ENCODE measurements at regions not wholly inside any gene's neighbourhood (a gene's known extent, or its start where the extent isn't known, plus 50 kb on each side); places are given as distances from the start of the nearest gene placed in this dataset.
"Not testable (repeated sequence)": the region's sequence is repeated elsewhere in the genome, so short reads cannot be mapped to it uniquely, and the experiment has no call there.

DNA sequence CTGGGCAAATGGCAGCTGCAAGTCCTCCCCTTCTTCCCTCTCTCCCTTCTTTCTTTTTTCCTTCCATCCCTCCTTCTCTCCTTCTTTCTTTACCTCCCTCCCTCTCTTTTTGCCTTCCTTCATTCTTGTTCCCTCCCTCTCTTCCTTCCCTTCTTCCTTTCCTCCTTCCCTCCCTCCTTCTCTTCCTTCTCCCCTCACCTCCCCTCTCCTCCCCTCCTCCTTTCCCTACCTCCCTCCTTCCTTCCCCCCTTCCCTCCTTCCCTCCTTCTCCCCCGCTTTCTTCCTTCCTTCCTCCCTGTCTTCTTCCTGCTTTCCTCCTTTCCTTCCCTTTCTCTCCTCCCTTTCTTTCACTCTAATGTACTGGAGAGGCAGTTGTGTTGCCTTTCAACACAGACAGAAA, 110.8 kb upstream of the SALL1 start:
- FAIRE-seq (no peak), DNase-seq (ENCODE audit: insufficient read length) (no peak)
- TF ChIP-seq POLR2AphosphoS5 (IDR thresholded peaks at IDR 0.05; ENCODE audit: low read depth, low read length) (no peak), TAF1 (IDR thresholded peaks at IDR 0.05; ENCODE audit: borderline replicate concordance, low read depth, low read length) (no peak), POLR2A (IDR thresholded peaks at IDR 0.05; ENCODE audit: low read depth, low read length) (no peak)

DNA sequence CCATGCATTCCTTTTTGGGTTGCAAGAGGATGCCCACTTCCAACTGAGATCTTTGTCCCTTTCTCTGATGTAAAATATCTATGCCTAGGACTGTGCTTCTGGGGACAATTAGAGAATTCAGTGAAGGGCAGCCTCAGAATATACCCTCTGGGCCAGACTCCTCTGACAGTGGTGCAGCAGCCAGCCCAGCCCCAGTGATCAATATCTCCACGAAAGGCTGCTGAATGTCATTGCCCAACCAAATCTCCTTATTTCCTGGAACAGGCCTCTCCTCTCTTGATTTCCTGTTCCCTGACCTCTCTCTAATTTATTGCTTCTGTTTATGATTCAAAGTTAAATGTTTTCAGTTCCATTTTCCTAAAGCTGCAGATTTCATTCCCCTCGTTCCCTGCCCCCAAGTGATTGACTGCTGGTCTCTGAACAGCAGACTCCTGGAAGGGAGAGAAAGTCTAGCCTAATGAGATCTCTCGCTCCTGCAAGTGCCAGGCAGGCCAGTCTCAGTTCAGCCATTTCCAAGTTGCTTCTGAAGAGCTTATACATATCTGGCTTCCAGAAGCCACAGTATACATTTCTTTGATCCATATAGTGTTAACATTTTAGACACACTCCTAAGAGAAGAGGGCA, 104.4 kb upstream of the SALL1 start:
- TF ChIP-seq POLR2A (IDR thresholded peaks at IDR 0.05; ENCODE audit: low read depth, low read length) (no peak), TAF1 (IDR thresholded peaks at IDR 0.05; ENCODE audit: borderline replicate concordance, low read depth, low read length) (no peak), POLR2AphosphoS5 (IDR thresholded peaks at IDR 0.05; ENCODE audit: low read depth, low read length) (no peak)
- FAIRE-seq, result no peak
- DNase-seq (ENCODE audit: insufficient read length), result no peak

DNA sequence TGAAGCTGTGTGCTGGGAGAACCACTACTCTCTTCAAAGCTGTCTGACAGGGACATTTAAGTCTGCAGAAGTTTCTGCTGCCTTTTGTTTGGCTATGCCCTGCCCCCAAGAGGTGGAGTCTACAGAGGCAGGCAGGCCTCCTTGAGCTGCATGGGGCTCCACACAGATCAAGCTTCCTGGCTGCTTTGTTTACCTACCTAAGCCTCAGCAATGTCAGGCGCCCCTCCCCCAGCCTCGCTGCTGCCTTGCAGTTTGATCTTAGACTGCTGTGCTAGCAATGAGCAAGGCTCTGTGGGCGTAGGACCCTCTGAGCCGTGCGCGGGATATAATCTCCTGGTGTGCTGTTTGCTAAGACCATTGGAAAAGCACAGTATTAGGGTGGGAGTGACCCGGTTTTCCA, 103.3 kb upstream of the SALL1 start:
- not testable (repeated sequence) for DNase-seq (ENCODE audit: insufficient read length); FAIRE-seq

DNA sequence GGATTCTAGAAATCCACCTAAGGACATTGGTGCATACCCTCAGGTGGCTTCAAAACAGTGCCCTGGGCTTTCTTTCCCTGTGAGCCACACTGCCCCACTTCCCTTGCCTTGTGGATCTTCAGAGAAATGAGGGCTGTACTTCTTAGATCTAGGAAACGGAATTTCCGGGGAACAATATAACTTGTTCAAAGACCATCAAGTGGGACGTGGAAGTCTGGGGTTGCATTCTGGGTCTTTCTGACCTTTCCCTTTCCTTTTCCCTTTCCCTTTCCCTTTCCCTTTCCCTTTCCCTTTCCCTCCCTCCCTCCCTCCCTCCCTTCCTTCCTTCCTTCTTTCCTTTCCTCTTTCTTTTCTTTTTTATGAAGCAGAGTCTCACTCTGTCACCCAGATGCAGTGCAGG, 97.1 kb upstream of the SALL1 start:
- FAIRE-seq, result no peak
- DNase-seq (ENCODE audit: insufficient read length), result no peak
- no peak for TF ChIP-seq POLR2A (IDR thresholded peaks at IDR 0.05; ENCODE audit: low read depth, low read length)
- no peak for TF ChIP-seq POLR2AphosphoS5 (IDR thresholded peaks at IDR 0.05; ENCODE audit: low read depth, low read length)
- no peak for TF ChIP-seq TAF1 (IDR thresholded peaks at IDR 0.05; ENCODE audit: borderline replicate concordance, low read depth, low read length)

DNA sequence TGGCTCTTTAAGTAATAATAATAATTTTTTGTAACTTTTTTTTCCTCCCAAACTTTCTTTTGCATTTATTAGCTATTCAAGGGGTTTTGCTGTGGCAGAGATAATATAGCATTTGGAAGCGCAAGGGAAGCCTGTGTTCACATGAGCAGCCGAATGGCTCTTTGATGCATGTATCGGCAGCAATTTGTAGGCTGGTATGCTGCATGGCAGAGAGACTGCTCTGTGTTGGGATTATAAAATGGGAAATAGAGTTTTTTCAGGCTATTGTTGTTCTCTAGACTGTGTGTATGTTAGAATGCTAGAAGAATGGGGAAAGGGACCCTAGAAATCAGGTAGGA, 94.6 kb upstream of the SALL1 start:
- FAIRE-seq, result no peak
- DNase-seq (ENCODE audit: insufficient read length), result no peak
- TF ChIP-seq POLR2A (IDR thresholded peaks at IDR 0.05; ENCODE audit: low read depth, low read length) (no peak), TAF1 (IDR thresholded peaks at IDR 0.05; ENCODE audit: borderline replicate concordance, low read depth, low read length) (no peak), POLR2AphosphoS5 (IDR thresholded peaks at IDR 0.05; ENCODE audit: low read depth, low read length) (no peak)

DNA sequence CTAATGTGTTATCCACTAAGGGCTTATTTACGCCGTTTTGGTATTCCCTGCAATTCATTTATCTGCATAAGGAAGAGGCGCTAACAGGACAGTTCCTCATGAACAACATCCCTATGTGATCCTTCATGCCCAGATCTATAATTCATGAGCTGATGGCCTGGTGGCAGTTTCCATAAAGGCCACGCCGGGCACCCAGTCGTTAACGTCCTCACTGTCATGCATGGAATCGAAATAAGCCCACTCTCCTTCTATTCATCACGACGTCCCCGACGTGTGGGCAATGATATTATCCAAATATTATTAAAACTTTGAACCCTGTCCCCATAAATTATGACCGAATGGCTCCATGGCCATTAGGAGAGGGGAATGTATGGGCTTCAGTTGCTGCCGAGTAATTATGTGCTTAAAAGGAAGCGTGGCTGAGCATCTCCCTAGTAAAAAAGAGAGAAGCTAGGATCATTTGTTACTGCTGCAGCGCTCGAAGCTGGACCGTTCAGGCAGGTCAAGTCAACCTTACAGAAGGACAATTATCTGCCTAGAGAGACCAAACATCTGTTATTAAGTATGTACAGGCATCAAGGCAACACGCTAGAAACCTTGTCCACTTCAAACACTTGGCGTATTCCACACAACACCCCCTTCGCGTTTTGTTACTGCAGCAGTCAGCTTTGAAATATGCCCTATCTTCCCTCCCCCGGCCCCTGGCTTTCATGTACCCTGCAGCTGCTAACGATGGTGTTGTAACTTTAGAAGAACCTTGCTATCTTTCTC, 94.0 kb upstream of the SALL1 start:
- DNase-seq (ENCODE audit: insufficient read length) (no peak), FAIRE-seq (no peak)
- TF ChIP-seq TAF1 (IDR thresholded peaks at IDR 0.05; ENCODE audit: borderline replicate concordance, low read depth, low read length) (no peak), POLR2A (IDR thresholded peaks at IDR 0.05; ENCODE audit: low read depth, low read length) (no peak)

DNA sequence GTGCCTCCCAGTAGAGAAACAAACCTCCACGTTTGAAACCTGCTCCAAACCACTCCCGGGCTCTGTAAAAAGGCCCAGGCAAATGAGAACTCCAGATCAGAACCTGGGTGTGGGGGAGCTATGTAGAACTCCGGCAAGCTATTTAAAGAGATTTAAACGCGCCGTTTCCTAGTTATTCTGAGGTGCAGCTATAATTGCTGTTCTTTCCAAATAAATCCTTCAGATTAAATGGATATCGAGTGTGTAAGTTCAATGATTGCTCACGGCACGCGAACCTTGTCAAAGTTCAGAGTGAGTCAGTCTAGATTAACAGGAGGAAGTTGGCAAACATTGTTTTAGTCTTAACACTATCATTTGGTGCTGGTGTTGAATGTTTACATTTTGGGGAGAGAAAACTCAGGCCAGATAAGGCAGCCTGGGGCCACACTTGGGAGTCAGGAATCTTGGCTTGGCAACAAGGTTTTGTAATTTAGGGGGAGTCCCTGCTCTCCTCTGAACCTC, 92.9 kb upstream of the SALL1 start:
- no peak for FAIRE-seq
- no peak for DNase-seq (ENCODE audit: insufficient read length)

DNA sequence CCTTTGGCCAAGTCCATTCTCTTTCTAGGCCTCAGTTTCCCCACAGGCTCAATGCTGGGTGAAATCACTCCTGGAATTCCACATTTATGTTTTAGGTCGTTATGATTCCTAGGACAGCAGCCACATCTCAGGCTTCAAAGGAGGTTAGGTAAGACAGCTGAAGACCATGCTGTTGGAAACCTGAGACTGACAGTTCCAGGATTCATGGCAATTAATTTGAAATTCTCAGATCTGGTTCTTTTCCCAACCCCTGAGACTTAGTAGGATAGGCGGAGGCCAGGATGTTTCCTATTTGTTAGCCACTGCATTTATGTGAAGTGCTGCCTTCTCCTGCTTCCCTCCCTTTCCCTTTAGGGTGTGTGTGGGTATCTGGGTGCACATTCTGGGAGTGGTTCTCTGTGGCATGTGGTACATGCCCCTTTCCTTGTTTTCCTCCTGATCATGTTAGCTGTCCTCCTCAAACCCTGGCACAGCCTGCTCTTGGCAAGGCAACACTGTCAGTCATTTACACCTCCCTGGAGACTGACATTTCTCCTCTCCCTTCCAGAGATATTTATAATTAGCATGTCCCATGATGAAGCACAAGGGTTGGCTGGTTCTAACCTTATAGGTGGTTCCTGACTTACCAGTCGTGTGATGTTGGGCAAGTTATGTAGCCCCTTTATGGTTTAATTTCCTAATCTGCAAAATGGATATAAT, 91.4 kb upstream of the SALL1 start:
- DNase-seq (ENCODE audit: insufficient read length) (no peak), FAIRE-seq (no peak)
- TF ChIP-seq POLR2AphosphoS5 (IDR thresholded peaks at IDR 0.05; ENCODE audit: low read depth, low read length) (no peak), TAF1 (IDR thresholded peaks at IDR 0.05; ENCODE audit: borderline replicate concordance, low read depth, low read length) (no peak), POLR2A (IDR thresholded peaks at IDR 0.05; ENCODE audit: low read depth, low read length) (no peak)

More for the DNA sequence above, 92.9 kb upstream of the SALL1 start:
- TF ChIP-seq TAF1 (IDR thresholded peaks at IDR 0.05; ENCODE audit: borderline replicate concordance, low read depth, low read length) (no peak), POLR2A (IDR thresholded peaks at IDR 0.05; ENCODE audit: low read depth, low read length) (no peak), POLR2AphosphoS5 (IDR thresholded peaks at IDR 0.05; ENCODE audit: low read depth, low read length) (no peak)

DNA sequence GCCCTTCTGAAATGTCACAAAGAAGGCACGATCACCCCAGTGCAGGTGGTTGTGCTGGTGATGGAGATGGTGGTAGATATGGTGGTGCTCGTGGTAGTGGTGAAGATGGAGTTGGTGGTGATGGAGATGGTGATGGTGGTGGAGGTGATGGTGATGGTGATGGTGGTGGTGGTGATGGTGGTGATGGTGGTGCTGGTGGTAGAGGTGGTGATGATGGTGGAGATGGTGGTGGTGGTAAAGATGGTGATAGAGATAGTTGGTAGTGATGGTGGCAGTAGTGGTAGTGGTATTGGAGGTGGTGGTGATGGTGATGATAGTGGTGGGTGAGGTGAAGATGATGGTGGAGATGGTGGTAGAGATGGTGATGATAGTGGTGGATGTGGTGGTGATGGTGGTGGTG, 88.1 kb upstream of the SALL1 start:
- no peak for TF ChIP-seq TAF1 (IDR thresholded peaks at IDR 0.05; ENCODE audit: borderline replicate concordance, low read depth, low read length)
- no peak for TF ChIP-seq POLR2A (IDR thresholded peaks at IDR 0.05; ENCODE audit: low read depth, low read length)
- no peak for TF ChIP-seq POLR2AphosphoS5 (IDR thresholded peaks at IDR 0.05; ENCODE audit: low read depth, low read length)
- no peak for FAIRE-seq
- DNase-seq (ENCODE audit: insufficient read length), result no peak

DNA sequence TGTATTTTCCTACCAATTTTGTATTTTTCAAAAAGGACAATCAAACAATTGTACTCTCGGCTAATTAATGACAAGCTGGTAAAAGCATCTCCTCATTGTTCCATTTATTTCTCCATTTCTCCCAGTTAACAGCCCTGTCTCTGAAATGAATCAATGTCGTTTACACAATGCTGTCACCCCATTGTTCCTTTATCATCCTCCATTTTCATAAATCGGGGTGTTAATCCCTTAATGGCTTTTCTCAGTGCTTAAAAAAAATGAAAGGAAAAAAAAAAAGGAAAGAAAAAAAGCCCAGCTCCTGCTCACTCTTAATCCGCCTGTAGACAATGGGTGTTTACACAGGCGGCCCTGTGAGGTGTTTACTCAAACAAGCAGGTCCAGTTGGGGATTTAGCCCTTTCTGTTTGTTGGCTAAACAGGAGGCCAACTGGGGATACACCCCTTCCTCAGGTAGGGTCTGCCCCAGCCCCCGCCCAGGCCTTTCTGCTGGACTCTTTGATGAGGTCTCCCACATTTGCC, 86.8 kb upstream of the SALL1 start:
- DNase-seq (ENCODE audit: insufficient read length) (no peak), FAIRE-seq (no peak)
- TF ChIP-seq POLR2AphosphoS5 (IDR thresholded peaks at IDR 0.05; ENCODE audit: low read depth, low read length) (no peak), POLR2A (IDR thresholded peaks at IDR 0.05; ENCODE audit: low read depth, low read length) (no peak), TAF1 (IDR thresholded peaks at IDR 0.05; ENCODE audit: borderline replicate concordance, low read depth, low read length) (no peak)

DNA sequence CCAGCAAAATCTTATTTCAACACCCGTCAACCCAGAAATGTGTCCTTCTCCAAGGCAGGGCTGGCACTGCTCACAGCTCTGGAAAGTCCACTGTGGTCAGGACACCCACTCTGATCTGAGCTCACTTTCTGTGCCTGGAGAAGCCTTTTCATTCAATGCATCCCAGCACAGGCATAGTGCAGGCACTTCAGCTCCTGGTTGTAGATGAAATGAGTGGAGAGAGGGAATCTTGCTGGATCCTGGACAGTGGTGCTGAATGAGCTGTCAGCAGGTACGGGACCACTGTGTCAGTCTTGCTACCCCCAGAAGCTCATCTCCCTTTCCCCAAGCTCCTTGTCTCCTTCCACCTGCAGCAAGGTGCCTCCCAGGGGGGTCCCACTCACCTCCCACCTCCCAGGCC, 86.1 kb upstream of the SALL1 start:
- DNase-seq (ENCODE audit: insufficient read length) (no peak), FAIRE-seq (no peak)
- no peak for TF ChIP-seq POLR2AphosphoS5 (IDR thresholded peaks at IDR 0.05; ENCODE audit: low read depth, low read length)
- no peak for TF ChIP-seq TAF1 (IDR thresholded peaks at IDR 0.05; ENCODE audit: borderline replicate concordance, low read depth, low read length)
- TF ChIP-seq POLR2A (IDR thresholded peaks at IDR 0.05; ENCODE audit: low read depth, low read length), result no peak

DNA sequence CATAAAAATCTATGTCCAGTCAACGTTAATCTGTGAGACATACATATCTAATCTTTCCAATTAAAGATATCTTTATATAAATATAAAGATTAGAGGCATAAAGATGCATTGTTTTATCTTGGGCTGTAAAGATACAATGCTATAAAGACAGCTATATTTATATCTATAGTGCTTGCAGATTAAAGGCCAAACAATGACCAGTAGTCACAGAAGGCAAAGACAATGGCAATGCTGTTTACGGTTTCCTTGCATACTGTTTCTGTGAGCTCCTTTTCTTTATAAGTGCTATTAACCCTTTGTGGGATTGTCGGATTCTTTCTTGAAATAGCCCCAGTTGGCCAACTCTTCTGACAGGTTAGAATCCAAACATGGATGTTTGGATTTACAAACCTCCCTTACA, 85.5 kb upstream of the SALL1 start:
- FAIRE-seq, result no peak
- DNase-seq (ENCODE audit: insufficient read length), result no peak
- TF ChIP-seq TAF1 (IDR thresholded peaks at IDR 0.05; ENCODE audit: borderline replicate concordance, low read depth, low read length) (no peak), POLR2AphosphoS5 (IDR thresholded peaks at IDR 0.05; ENCODE audit: low read depth, low read length) (no peak), POLR2A (IDR thresholded peaks at IDR 0.05; ENCODE audit: low read depth, low read length) (no peak)

Measured in GM12892 (cell line).